Fibroblast of lung (primary cell): ENCODE measurements at regions not wholly inside any gene's neighbourhood (a gene's known extent, or its start where the extent isn't known, plus 50 kb on each side); places are given as distances from the start of the nearest gene placed in this dataset.

Source experiments
- DNase-seq, 2 donors: peaks; one replicate each; pipeline versions ENCODE4 v3.0.0 to v3.0.0-alpha.2; 2010; ENCODE audit warnings: low read depth in 2 of 2
- H2AFZ ChIP-seq: 2 replicates; pipeline ENCODE4 v1.5.1; 2012; ENCODE audit warnings: low read length, control low read depth, inconsistent platforms
- H3K27ac ChIP-seq: 2 replicates; pipeline ENCODE4 v1.5.1; 2011; ENCODE audit warnings: low read length, control low read depth; ENCODE audit not compliant: insufficient read depth
- H3K27me3 ChIP-seq: 2 replicates; pipeline ENCODE4 v1.5.1; 2011; ENCODE audit warnings: mild to moderate bottlenecking, low read length; ENCODE audit not compliant: control insufficient read depth, insufficient read depth
- H3K36me3 ChIP-seq: 2 replicates; pipeline ENCODE4 v1.5.1; 2011; ENCODE audit warnings: low read length; ENCODE audit not compliant: control insufficient read depth, insufficient read depth
- H3K4me1 ChIP-seq: 2 replicates; pipeline ENCODE4 v1.5.1; 2011; ENCODE audit warnings: low read length; ENCODE audit not compliant: control insufficient read depth, insufficient read depth; ENCODE audit errors: extremely low read depth
- H3K4me2 ChIP-seq: 2 replicates; pipeline ENCODE4 v1.5.1; 2011; ENCODE audit warnings: low read length, control low read depth; ENCODE audit not compliant: insufficient read depth; ENCODE audit errors: extremely low read depth
- H3K4me3 ChIP-seq, 4 experiments: fragments of 200-600 bp in 1 of 4; sonication (generic) in 1 of 4; replicated peaks in 1 of 4; 2 replicates each; pipeline ENCODE4 v1.5.1; 2011 to 2016; ENCODE audit warnings: low read length in 4 of 4, low read depth in 3 of 4, mild to moderate bottlenecking in 3 of 4, control low read depth in 2 of 4, inconsistent platforms in 1 of 4, mixed read lengths in 1 of 4; ENCODE audit not compliant: insufficient read depth in 1 of 4; ENCODE audit errors: control extremely low read depth in 1 of 4
- H3K79me2 ChIP-seq: 2 replicates; pipeline ENCODE4 v1.5.1; 2012; ENCODE audit warnings: mild to moderate bottlenecking, low read length, inconsistent platforms; ENCODE audit not compliant: control insufficient read depth, insufficient read depth
- H3K9ac ChIP-seq: 2 replicates; pipeline ENCODE4 v1.5.1; 2011; ENCODE audit warnings: mild to moderate bottlenecking, low read length, control low read depth; ENCODE audit not compliant: insufficient read depth
- H3K9me3 ChIP-seq: 2 replicates; pipeline ENCODE4 v1.5.1; 2012; ENCODE audit warnings: low read depth, low read length; ENCODE audit not compliant: control insufficient read depth, insufficient read depth
- H4K20me1 ChIP-seq: 2 replicates; pipeline ENCODE4 v1.5.1; 2011; ENCODE audit warnings: low read length; ENCODE audit not compliant: control insufficient read depth, insufficient read depth; ENCODE audit errors: extremely low read depth
- CTCF ChIP-seq, 2 donors: IDR thresholded peaks in 1 of 2; conservative IDR thresholded peaks in 1 of 2; 1 replicate in 1 of 2; 2 replicates in 1 of 2; pipeline ENCODE4 v1.5.1; 2011 to 2012; ENCODE audit warnings: low read length in 2 of 2, control low read depth in 1 of 2, inconsistent platforms in 1 of 2, low read depth in 1 of 2, mild to moderate bottlenecking in 1 of 2
- EZH2 ChIP-seq: IDR thresholded peaks from 2 replicates; pipeline ENCODE4 v1.5.1; 2012; ENCODE audit warnings: low read length, control low read depth, mild to moderate bottlenecking; ENCODE audit errors: missing control alignments

DNA sequence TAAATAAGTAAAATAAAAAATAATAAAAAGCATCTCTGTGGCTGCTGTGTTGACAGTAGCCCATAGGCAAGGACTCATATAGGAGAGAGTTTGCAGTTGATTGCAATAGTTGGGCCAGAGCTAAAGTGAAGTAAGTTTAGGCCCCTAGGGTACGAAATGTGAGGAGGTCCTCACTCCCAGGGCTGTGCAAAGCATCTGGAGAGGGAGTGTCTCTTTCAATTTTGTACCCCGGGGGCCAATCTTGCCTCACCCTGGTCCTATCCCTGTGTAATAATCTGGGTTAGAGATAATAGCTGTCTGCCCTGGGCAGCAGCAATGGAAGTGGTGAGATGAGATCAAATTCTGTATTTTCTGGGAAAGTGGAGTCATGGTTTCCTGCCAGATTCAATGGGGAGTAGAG, 365.7 kb downstream of the GATA3 start:
- Histone ChIP-seq H3K4me3 (no peak overlapping the region), H3K4me1 (no peaks in the 10 kb centered on the region), H3K36me3 (no peaks in the 10 kb centered on the region), H3K4me2 (no peak overlapping the region), H3K79me2 (no peaks in the 10 kb centered on the region), H4K20me1 (no peaks in the 10 kb centered on the region), H2AFZ (no peak overlapping the region), H3K9me3 (no peaks in the 10 kb centered on the region), H3K27ac (no peak overlapping the region), H3K27me3 (no peaks in the 10 kb centered on the region), H3K9ac (no peak overlapping the region)
- no peak for TF ChIP-seq EZH2
- no peak for TF ChIP-seq CTCF (conservative IDR thresholded peaks at IDR 0.05 in 1 of 2, IDR thresholded peaks at IDR 0.05 in 1 of 2; ENCODE audit: low read depth in 1 of 2, low read length in 2 of 2)
- DNase-seq, result no peak

DNA sequence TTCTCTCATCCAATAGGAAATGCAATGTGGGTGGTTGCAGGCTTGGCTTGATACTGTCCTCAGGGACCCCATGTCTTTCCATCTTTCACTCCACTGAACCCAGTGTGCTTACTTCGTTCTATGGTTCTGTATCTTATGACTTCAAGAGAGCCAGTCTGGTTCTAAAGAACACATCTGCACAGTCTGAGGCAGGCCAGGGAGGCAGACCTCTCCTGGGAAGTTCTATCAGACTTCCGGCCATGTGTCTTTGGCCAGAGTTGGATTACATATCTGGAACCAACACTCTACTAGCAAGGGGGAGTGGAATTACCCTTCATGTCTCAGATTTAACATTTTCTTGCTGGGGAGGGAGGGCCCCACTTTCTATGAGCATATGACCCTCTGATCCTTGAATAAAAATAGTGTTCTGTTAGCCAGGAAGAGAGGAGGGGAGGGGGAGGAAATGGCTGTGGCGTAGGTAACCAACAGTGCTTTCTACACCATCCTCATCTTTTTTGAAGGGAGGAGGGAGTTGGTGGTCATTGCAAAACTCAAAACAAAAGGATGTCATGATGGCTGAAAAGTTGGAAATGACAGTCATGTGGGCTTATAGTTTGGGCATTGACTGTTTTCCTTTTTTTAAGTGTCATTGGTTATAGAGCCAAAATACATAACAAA, 370.2 kb downstream of the GATA3 start:
- Histone ChIP-seq H3K36me3 (no peaks in the 10 kb centered on the region), H3K4me2 (no peak overlapping the region), H3K9me3 (no peaks in the 10 kb centered on the region), H3K4me1 (no peaks in the 10 kb centered on the region), H3K4me3 (no peak overlapping the region), H3K9ac (no peak overlapping the region), H2AFZ (no peak overlapping the region), H4K20me1 (no peaks in the 10 kb centered on the region), H3K27me3 (no peaks in the 10 kb centered on the region), H3K79me2 (no peaks in the 10 kb centered on the region), H3K27ac (no peak overlapping the region)
- TF ChIP-seq CTCF (conservative IDR thresholded peaks at IDR 0.05 in 1 of 2, IDR thresholded peaks at IDR 0.05 in 1 of 2; ENCODE audit: low read depth in 1 of 2, low read length in 2 of 2) (no peak), EZH2 (no peak)
- DNase-seq, result no peak

DNA sequence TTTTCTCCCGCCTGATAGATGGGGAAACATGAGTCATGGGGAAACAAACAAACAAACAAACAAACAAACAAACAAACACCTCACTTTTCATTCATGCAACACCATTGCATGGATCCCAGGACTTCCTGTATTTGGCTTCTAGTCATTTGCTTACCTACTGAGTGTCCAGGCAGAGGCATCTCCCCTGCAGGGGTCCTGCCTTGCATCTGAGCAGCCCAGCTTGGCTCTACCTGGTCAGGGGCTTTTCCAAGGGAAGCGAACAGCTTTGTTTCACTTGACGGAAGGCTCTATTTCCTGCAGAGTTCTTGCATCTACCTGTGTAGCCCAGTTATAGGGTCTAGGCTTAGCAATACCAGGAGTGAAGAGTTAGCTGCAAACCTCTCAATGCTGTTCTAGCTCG, 374.2 kb downstream of the GATA3 start:
- no peaks in the 10 kb centered on the region for H3K36me3 ChIP-seq
- no peaks in the 10 kb centered on the region for H3K27me3 ChIP-seq
- TF ChIP-seq EZH2, result no peak
- no peak for TF ChIP-seq CTCF (conservative IDR thresholded peaks at IDR 0.05 in 1 of 2, IDR thresholded peaks at IDR 0.05 in 1 of 2; ENCODE audit: low read depth in 1 of 2, low read length in 2 of 2)
- H3K4me1 ChIP-seq, result no peaks in the 10 kb centered on the region
- DNase-seq, result no peak
- H2AFZ ChIP-seq, result no peak overlapping the region
- H3K9me3 ChIP-seq, result no peaks in the 10 kb centered on the region
- H3K4me3 ChIP-seq, result no peak overlapping the region
- no peak overlapping the region for H3K4me2 ChIP-seq
- no peaks in the 10 kb centered on the region for H3K79me2 ChIP-seq
- H4K20me1 ChIP-seq, result no peaks in the 10 kb centered on the region
- H3K27ac ChIP-seq, result no peak overlapping the region
- H3K9ac ChIP-seq, result no peak overlapping the region
